Fibroblast of lung (primary cell): ENCODE measurements at regions not wholly inside any gene's neighbourhood (a gene's known extent, or its start where the extent isn't known, plus 50 kb on each side); places are given as distances from the start of the nearest gene placed in this dataset.

Source experiments
- DNase-seq, 2 donors: peaks; one replicate each; pipeline versions ENCODE4 v3.0.0 to v3.0.0-alpha.2; 2010; ENCODE audit warnings: low read depth in 2 of 2
- H2AFZ ChIP-seq: 2 replicates; pipeline ENCODE4 v1.5.1; 2012; ENCODE audit warnings: low read length, control low read depth, inconsistent platforms
- H3K27ac ChIP-seq: 2 replicates; pipeline ENCODE4 v1.5.1; 2011; ENCODE audit warnings: low read length, control low read depth; ENCODE audit not compliant: insufficient read depth
- H3K27me3 ChIP-seq: 2 replicates; pipeline ENCODE4 v1.5.1; 2011; ENCODE audit warnings: mild to moderate bottlenecking, low read length; ENCODE audit not compliant: control insufficient read depth, insufficient read depth
- H3K36me3 ChIP-seq: 2 replicates; pipeline ENCODE4 v1.5.1; 2011; ENCODE audit warnings: low read length; ENCODE audit not compliant: control insufficient read depth, insufficient read depth
- H3K4me1 ChIP-seq: 2 replicates; pipeline ENCODE4 v1.5.1; 2011; ENCODE audit warnings: low read length; ENCODE audit not compliant: control insufficient read depth, insufficient read depth; ENCODE audit errors: extremely low read depth
- H3K4me2 ChIP-seq: 2 replicates; pipeline ENCODE4 v1.5.1; 2011; ENCODE audit warnings: low read length, control low read depth; ENCODE audit not compliant: insufficient read depth; ENCODE audit errors: extremely low read depth
- H3K4me3 ChIP-seq, 4 experiments: fragments of 200-600 bp in 1 of 4; sonication (generic) in 1 of 4; replicated peaks in 1 of 4; 2 replicates each; pipeline ENCODE4 v1.5.1; 2011 to 2016; ENCODE audit warnings: low read length in 4 of 4, low read depth in 3 of 4, mild to moderate bottlenecking in 3 of 4, control low read depth in 2 of 4, inconsistent platforms in 1 of 4, mixed read lengths in 1 of 4; ENCODE audit not compliant: insufficient read depth in 1 of 4; ENCODE audit errors: control extremely low read depth in 1 of 4
- H3K79me2 ChIP-seq: 2 replicates; pipeline ENCODE4 v1.5.1; 2012; ENCODE audit warnings: mild to moderate bottlenecking, low read length, inconsistent platforms; ENCODE audit not compliant: control insufficient read depth, insufficient read depth
- H3K9ac ChIP-seq: 2 replicates; pipeline ENCODE4 v1.5.1; 2011; ENCODE audit warnings: mild to moderate bottlenecking, low read length, control low read depth; ENCODE audit not compliant: insufficient read depth
- H3K9me3 ChIP-seq: 2 replicates; pipeline ENCODE4 v1.5.1; 2012; ENCODE audit warnings: low read depth, low read length; ENCODE audit not compliant: control insufficient read depth, insufficient read depth
- H4K20me1 ChIP-seq: 2 replicates; pipeline ENCODE4 v1.5.1; 2011; ENCODE audit warnings: low read length; ENCODE audit not compliant: control insufficient read depth, insufficient read depth; ENCODE audit errors: extremely low read depth
- CTCF ChIP-seq, 2 donors: IDR thresholded peaks in 1 of 2; conservative IDR thresholded peaks in 1 of 2; 1 replicate in 1 of 2; 2 replicates in 1 of 2; pipeline ENCODE4 v1.5.1; 2011 to 2012; ENCODE audit warnings: low read length in 2 of 2, control low read depth in 1 of 2, inconsistent platforms in 1 of 2, low read depth in 1 of 2, mild to moderate bottlenecking in 1 of 2
- EZH2 ChIP-seq: IDR thresholded peaks from 2 replicates; pipeline ENCODE4 v1.5.1; 2012; ENCODE audit warnings: low read length, control low read depth, mild to moderate bottlenecking; ENCODE audit errors: missing control alignments

GRCh38 chr7:24019841-24020240, 264.1 kb upstream of the NPY start:
- H3K9me3 ChIP-seq: no peaks in the 10 kb centered on the region
- no peak for DNase-seq
- H2AFZ ChIP-seq: no peak overlapping the region
- no peaks in the 10 kb centered on the region for H3K27me3 ChIP-seq
- TF ChIP-seq EZH2 (no peak), CTCF (conservative IDR thresholded peaks at IDR 0.05 in 1 of 2, IDR thresholded peaks at IDR 0.05 in 1 of 2; ENCODE audit: low read depth in 1 of 2, low read length in 2 of 2) (no peak)
- H3K4me3 ChIP-seq: no peak overlapping the region
- H3K4me1 ChIP-seq: no peaks in the 10 kb centered on the region
- H4K20me1 ChIP-seq: no peaks in the 10 kb centered on the region
- no peak overlapping the region for H3K4me2 ChIP-seq
- H3K36me3 ChIP-seq: no peaks in the 10 kb centered on the region
- H3K27ac ChIP-seq: no peak overlapping the region
- H3K9ac ChIP-seq: no peak overlapping the region
- H3K79me2 ChIP-seq: no peaks in the 10 kb centered on the region

- Histone ChIP-seq H4K20me1 (no peaks in the 10 kb centered on the region), H3K4me2 (no peak overlapping the region), H3K9me3 (no peaks in the 10 kb centered on the region), H3K36me3 (no peaks in the 10 kb centered on the region), H3K4me1 (no peaks in the 10 kb centered on the region), H3K4me3 (no peak overlapping the region), H3K9ac (no peak overlapping the region), H2AFZ (no peak overlapping the region), H3K27me3 (no peaks in the 10 kb centered on the region), H3K27ac (no peak overlapping the region), H3K79me2 (no peaks in the 10 kb centered on the region)
- peak; percentile 9 to 18 for DNase-seq
- TF ChIP-seq CTCF (conservative IDR thresholded peaks at IDR 0.05 in 1 of 2, IDR thresholded peaks at IDR 0.05 in 1 of 2; ENCODE audit: low read depth in 1 of 2, low read length in 2 of 2) (no peak), EZH2 (no peak)
Observed at GRCh38 chr7:24024276-24025068, 259.5 kb upstream of the NPY start.

- no peak for TF ChIP-seq CTCF (conservative IDR thresholded peaks at IDR 0.05 in 1 of 2, IDR thresholded peaks at IDR 0.05 in 1 of 2; ENCODE audit: low read depth in 1 of 2, low read length in 2 of 2)
- TF ChIP-seq EZH2: no peak
- H3K9ac ChIP-seq: no peak overlapping the region
- H2AFZ ChIP-seq: no peak overlapping the region
- no peaks in the 10 kb centered on the region for H3K79me2 ChIP-seq
- H3K9me3 ChIP-seq: no peaks in the 10 kb centered on the region
- peak; percentile 44 to 57 for DNase-seq
- no peaks in the 10 kb centered on the region for H4K20me1 ChIP-seq
- H3K4me3 ChIP-seq: no peak overlapping the region
- no peaks in the 10 kb centered on the region for H3K4me1 ChIP-seq
- H3K27ac ChIP-seq: no peak overlapping the region
- H3K36me3 ChIP-seq: no peaks in the 10 kb centered on the region
- no peaks in the 10 kb centered on the region for H3K27me3 ChIP-seq
- H3K4me2 ChIP-seq: no peak overlapping the region
Observed at GRCh38 chr7:24025094-24025493, 258.9 kb upstream of the NPY start.
